ENCODE measurements at regions not wholly inside any gene's neighbourhood (a gene's known extent, or its start where the extent isn't known, plus 50 kb on each side); places are given as distances from the start of the nearest gene placed in this dataset.

DNA sequence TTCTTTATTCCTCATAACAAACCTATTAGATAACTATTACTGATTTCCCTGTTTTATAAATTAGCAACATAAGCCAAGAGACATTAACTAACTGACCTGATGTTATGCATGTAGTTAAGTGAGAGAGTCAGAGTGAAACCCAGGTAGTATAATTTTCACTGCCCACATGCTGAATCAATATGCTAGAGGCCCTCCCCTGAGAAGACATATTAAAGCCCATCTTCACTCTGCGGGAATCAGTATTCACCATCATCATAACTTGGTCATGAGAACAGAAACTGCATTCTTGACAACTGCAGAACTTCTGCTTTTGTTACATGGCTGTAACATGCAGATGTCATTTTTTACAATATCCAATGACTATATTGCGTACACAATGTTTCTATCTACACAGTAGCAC, 1324.3 kb downstream of the ARAP2 start:
- no TSS peak for BruUV-seq (replicated peaks)
- Mint-ChIP-seq H3K9me3 (ENCODE audit: low read depth, unreplicated experiment) (peaks cover 8% of the 10 kb centered on the region), H3K4me3 (ENCODE audit: low read depth, unreplicated experiment) (no peak overlapping the region), H3K27me3 (ENCODE audit: unreplicated experiment) (no peaks in the 10 kb centered on the region), H3K36me3 (ENCODE audit: insufficient read depth, unreplicated experiment) (no peaks in the 10 kb centered on the region), H3K4me1 (ENCODE audit: low read depth, unreplicated experiment) (no peaks in the 10 kb centered on the region), H3K27ac (ENCODE audit: unreplicated experiment) (no peak overlapping the region)
- TF ChIP-seq, protein P1, sequence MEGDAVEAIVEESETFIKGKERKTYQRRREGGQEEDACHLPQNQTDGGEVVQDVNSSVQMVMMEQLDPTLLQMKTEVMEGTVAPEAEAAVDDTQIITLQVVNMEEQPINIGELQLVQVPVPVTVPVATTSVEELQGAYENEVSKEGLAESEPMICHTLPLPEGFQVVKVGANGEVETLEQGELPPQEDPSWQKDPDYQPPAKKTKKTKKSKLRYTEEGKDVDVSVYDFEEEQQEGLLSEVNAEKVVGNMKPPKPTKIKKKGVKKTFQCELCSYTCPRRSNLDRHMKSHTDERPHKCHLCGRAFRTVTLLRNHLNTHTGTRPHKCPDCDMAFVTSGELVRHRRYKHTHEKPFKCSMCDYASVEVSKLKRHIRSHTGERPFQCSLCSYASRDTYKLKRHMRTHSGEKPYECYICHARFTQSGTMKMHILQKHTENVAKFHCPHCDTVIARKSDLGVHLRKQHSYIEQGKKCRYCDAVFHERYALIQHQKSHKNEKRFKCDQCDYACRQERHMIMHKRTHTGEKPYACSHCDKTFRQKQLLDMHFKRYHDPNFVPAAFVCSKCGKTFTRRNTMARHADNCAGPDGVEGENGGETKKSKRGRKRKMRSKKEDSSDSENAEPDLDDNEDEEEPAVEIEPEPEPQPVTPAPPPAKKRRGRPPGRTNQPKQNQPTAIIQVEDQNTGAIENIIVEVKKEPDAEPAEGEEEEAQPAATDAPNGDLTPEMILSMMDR (IDR thresholded peaks at IDR 0.05; ENCODE audit: unreplicated experiment) = no peak
- CTCF ChIA-PET = no interaction called here
- intact Hi-C loops (cut with micrococcal nuclease; ENCODE audit: unreplicated experiment) = no loop called here
- DNase-seq = no peak

GRCh38 chr4:34921391-34921790, 1322.9 kb downstream of the ARAP2 start:
- H3K36me3 Mint-ChIP-seq (ENCODE audit: insufficient read depth, unreplicated experiment) = no peaks in the 10 kb centered on the region
- H3K4me1 Mint-ChIP-seq (ENCODE audit: low read depth, unreplicated experiment) = no peaks in the 10 kb centered on the region
- BruUV-seq (replicated peaks) = no TSS peak
- H3K9me3 Mint-ChIP-seq (ENCODE audit: low read depth, unreplicated experiment) = peaks cover 8% of the 10 kb centered on the region
- no peak overlapping the region for H3K27ac Mint-ChIP-seq (ENCODE audit: unreplicated experiment)
- no peaks in the 10 kb centered on the region for H3K27me3 Mint-ChIP-seq (ENCODE audit: unreplicated experiment)
- intact Hi-C loops (cut with micrococcal nuclease; ENCODE audit: unreplicated experiment) = no loop called here
- H3K4me3 Mint-ChIP-seq (ENCODE audit: low read depth, unreplicated experiment) = no peak overlapping the region
- TF ChIP-seq, protein P1 (IDR thresholded peaks at IDR 0.05; ENCODE audit: unreplicated experiment) = no peak
- DNase-seq = no peak
- CTCF ChIA-PET = no interaction called here

GRCh38 chr4:34922325-34922724, 1322.0 kb downstream of the ARAP2 start:
- Mint-ChIP-seq H3K4me3 (ENCODE audit: low read depth, unreplicated experiment) (no peak overlapping the region), H3K36me3 (ENCODE audit: insufficient read depth, unreplicated experiment) (no peaks in the 10 kb centered on the region), H3K27ac (ENCODE audit: unreplicated experiment) (no peak overlapping the region), H3K4me1 (ENCODE audit: low read depth, unreplicated experiment) (no peaks in the 10 kb centered on the region), H3K9me3 (ENCODE audit: low read depth, unreplicated experiment) (peaks cover 11% of the 10 kb centered on the region), H3K27me3 (ENCODE audit: unreplicated experiment) (no peaks in the 10 kb centered on the region)
- CTCF ChIA-PET = no interaction called here
- no peak for DNase-seq
- no TSS peak for BruUV-seq (replicated peaks)
- TF ChIP-seq, protein P1 (IDR thresholded peaks at IDR 0.05; ENCODE audit: unreplicated experiment) = no peak
- intact Hi-C loops (cut with micrococcal nuclease; ENCODE audit: unreplicated experiment) = no loop called here

DNA sequence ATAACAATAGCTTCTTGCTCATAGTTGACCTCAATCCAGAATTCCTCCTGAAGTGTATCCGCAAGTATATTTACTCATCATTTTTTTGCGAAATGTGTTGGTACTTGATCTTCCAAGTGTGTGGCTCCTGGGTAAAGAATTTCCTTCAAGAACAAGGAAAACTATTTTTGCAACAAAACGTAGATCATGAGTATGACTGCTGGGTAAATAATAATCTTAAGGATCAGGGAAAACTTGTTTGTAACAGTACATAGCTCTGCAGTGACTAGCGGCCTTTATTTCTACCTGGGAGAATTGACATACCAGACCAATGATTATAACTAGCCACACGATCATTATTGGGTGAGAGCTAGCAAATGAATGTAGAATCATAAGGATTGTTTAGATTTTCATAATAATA, 1311.7 kb downstream of the ARAP2 start:
- DNase-seq = no peak
- H3K4me3 Mint-ChIP-seq (ENCODE audit: low read depth, unreplicated experiment) = no peak overlapping the region
- no peaks in the 10 kb centered on the region for H3K27me3 Mint-ChIP-seq (ENCODE audit: unreplicated experiment)
- BruUV-seq (replicated peaks) = no TSS peak
- TF ChIP-seq, protein P1 (IDR thresholded peaks at IDR 0.05; ENCODE audit: unreplicated experiment) = no peak
- intact Hi-C loops (cut with micrococcal nuclease; ENCODE audit: unreplicated experiment) = no loop called here
- no peaks in the 10 kb centered on the region for H3K4me1 Mint-ChIP-seq (ENCODE audit: low read depth, unreplicated experiment)
- peaks cover 11% of the 10 kb centered on the region for H3K9me3 Mint-ChIP-seq (ENCODE audit: low read depth, unreplicated experiment)
- H3K36me3 Mint-ChIP-seq (ENCODE audit: insufficient read depth, unreplicated experiment) = no peaks in the 10 kb centered on the region
- H3K27ac Mint-ChIP-seq (ENCODE audit: unreplicated experiment) = no peak overlapping the region
- CTCF ChIA-PET = no interaction called here

DNA sequence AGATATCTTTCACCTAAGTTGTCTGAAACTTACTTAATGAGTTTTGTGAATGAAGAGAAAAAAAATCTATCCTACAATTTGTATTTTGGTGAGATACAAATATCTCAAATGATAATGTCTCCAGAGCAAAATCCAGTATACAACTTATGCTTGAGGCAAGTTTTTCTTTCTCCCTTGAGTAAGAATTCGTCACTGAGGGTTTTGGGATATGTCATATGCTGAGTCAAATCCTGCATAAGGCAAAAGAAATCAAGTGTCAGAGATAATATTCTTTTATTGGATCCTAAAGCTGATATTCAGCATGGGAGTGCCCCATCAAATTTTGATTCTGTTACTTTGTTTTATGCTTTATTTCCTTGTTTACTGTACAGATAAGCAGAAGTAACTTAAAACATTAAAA, 1308.6 kb downstream of the ARAP2 start:
- TF ChIP-seq, protein P1 (IDR thresholded peaks at IDR 0.05; ENCODE audit: unreplicated experiment) = no peak
- CTCF ChIA-PET = no interaction called here
- intact Hi-C loops (cut with micrococcal nuclease; ENCODE audit: unreplicated experiment) = no loop called here
- Mint-ChIP-seq H3K4me3 (ENCODE audit: low read depth, unreplicated experiment) (no peak overlapping the region), H3K9me3 (ENCODE audit: low read depth, unreplicated experiment) (peaks cover 3% of the 10 kb centered on the region), H3K27ac (ENCODE audit: unreplicated experiment) (no peak overlapping the region), H3K4me1 (ENCODE audit: low read depth, unreplicated experiment) (no peaks in the 10 kb centered on the region), H3K27me3 (ENCODE audit: unreplicated experiment) (no peaks in the 10 kb centered on the region), H3K36me3 (ENCODE audit: insufficient read depth, unreplicated experiment) (no peaks in the 10 kb centered on the region)
- DNase-seq = no peak
- BruUV-seq (replicated peaks) = no TSS peak

Data from Calu3 (cell line).